ENCODE measurements at regions not wholly inside any gene's neighbourhood (a gene's known extent, or its start where the extent isn't known, plus 50 kb on each side); places are given as distances from the start of the nearest gene placed in this dataset.

DNA sequence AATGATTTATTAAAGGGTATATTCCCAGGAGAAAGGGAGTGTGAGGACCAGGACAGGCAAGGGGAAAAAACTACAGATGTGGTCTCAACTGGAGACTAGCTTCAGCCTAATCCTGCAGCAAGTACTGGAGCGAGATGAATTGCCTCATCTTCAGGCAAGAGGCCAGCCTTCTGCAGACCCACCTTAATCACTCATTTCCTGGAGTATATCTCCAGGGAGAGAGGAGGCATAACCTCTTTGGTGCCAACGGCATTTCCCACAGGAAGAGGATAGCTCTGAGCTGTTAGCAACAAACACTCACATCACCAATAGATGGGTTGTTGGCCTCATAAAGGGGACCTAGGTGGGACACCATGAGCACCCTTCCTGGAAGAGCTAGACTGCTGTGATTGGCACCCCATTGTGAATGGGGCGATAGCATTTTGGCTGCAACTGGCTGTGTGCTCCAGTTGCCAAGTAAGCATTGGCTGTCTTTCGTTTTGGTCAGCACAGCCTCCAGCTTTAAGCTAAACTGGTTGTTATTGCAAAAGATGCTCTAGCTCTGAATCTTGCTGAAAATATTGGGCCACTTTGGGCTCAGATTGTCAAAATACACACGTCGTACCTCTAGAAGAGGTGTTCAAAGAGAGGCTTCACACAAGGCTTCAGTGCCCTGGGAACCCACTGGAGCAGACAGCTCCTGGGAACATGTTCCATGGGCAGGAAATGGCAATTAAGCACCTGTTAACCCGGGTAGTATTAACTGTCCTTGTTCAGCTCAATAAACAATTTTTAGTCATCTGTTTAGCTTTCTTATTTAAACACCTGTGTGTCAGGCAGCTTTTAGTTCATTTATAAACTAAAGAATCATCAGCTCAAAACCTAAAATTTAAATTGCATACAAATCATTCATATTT lies 314.8 kb upstream of the C1orf87 start:
- TF ChIP-seq, protein P1, sequence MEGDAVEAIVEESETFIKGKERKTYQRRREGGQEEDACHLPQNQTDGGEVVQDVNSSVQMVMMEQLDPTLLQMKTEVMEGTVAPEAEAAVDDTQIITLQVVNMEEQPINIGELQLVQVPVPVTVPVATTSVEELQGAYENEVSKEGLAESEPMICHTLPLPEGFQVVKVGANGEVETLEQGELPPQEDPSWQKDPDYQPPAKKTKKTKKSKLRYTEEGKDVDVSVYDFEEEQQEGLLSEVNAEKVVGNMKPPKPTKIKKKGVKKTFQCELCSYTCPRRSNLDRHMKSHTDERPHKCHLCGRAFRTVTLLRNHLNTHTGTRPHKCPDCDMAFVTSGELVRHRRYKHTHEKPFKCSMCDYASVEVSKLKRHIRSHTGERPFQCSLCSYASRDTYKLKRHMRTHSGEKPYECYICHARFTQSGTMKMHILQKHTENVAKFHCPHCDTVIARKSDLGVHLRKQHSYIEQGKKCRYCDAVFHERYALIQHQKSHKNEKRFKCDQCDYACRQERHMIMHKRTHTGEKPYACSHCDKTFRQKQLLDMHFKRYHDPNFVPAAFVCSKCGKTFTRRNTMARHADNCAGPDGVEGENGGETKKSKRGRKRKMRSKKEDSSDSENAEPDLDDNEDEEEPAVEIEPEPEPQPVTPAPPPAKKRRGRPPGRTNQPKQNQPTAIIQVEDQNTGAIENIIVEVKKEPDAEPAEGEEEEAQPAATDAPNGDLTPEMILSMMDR (IDR thresholded peaks at IDR 0.05; ENCODE audit: low read depth, low read length, missing input control) = no peak
- no peak for TF ChIP-seq RAD21 (IDR thresholded peaks at IDR 0.05)
- TF ChIP-seq, protein P2, sequence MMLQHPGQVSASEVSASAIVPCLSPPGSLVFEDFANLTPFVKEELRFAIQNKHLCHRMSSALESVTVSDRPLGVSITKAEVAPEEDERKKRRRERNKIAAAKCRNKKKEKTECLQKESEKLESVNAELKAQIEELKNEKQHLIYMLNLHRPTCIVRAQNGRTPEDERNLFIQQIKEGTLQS (IDR thresholded peaks at IDR 0.05) = no peak
- TF ChIP-seq, protein P3, sequence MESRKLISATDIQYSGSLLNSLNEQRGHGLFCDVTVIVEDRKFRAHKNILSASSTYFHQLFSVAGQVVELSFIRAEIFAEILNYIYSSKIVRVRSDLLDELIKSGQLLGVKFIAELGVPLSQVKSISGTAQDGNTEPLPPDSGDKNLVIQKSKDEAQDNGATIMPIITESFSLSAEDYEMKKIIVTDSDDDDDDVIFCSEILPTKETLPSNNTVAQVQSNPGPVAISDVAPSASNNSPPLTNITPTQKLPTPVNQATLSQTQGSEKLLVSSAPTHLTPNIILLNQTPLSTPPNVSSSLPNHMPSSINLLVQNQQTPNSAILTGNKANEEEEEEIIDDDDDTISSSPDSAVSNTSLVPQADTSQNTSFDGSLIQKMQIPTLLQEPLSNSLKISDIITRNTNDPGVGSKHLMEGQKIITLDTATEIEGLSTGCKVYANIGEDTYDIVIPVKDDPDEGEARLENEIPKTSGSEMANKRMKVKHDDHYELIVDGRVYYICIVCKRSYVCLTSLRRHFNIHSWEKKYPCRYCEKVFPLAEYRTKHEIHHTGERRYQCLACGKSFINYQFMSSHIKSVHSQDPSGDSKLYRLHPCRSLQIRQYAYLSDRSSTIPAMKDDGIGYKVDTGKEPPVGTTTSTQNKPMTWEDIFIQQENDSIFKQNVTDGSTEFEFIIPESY (IDR thresholded peaks at IDR 0.05) = no peak
